ENCODE measurements at regions not wholly inside any gene's neighbourhood (a gene's known extent, or its start where the extent isn't known, plus 50 kb on each side); places are given as distances from the start of the nearest gene placed in this dataset.

DNA sequence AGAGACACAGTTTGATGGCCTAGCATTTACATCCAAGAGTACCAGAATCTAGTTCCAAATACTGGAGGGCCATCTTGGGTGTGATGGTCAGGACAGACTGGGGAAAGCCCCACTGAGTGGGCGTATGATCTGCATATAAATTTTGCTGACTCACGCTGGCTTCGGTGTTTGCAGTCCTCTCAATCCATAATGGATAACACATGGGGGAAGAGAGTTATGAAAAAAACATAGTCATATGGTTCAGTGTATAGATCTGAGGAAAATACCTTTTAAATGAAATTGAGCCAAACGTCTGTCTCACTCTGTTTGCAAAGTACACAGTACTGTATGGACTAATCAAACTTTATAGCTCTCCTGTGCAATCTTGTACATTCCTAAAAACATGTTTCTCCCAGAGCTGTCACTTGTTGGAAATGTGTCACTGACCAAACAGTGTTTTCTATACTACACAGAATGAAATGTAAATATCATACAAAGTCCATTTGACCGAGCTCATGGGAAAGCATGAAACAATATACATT lies 125.3 kb upstream of the THBS1 start:
- no peaks in the 10 kb centered on the region for H3K27me3 Mint-ChIP-seq (ENCODE audit: low read depth in 3 of 3)
- no peaks in the 10 kb centered on the region for H4K20me1 ChIP-seq (ENCODE audit: insufficient read depth, low read length)
- peak overlapping the region in 1 of 2 donors; percentile 94 for H3K27ac ChIP-seq (ENCODE audit: low read depth in 1 of 2, low read length in 2 of 2)
- no peak overlapping the region for H3K4me3 ChIP-seq (replicated peaks in 1 of 3; ENCODE audit: low read depth in 2 of 3, low read length in 3 of 3)
- WGBS (ENCODE audit: insufficient coverage): 100% methylated on average over 1 of the region's 5 CpGs
- H3K4me1 ChIP-seq (ENCODE audit: control insufficient read depth in 1 of 2, insufficient read depth in 2 of 2, low read length in 2 of 2): peaks cover 16 to 18% of the 10 kb centered on the region in 2 donors
- H3K27ac Mint-ChIP-seq: peak overlapping the region in 2 of 7 donors; percentile 92 to 94
- H3K4me3 Mint-ChIP-seq: no peak overlapping the region
- no peaks in the 10 kb centered on the region for H3K79me2 ChIP-seq (ENCODE audit: insufficient read depth, low read length)
- no peaks in the 10 kb centered on the region for H3K36me3 ChIP-seq (replicated peaks in 1 of 2; ENCODE audit: control insufficient read depth in 1 of 2, insufficient read depth in 2 of 2, low read length in 2 of 2)
- TF ChIP-seq, protein P1, sequence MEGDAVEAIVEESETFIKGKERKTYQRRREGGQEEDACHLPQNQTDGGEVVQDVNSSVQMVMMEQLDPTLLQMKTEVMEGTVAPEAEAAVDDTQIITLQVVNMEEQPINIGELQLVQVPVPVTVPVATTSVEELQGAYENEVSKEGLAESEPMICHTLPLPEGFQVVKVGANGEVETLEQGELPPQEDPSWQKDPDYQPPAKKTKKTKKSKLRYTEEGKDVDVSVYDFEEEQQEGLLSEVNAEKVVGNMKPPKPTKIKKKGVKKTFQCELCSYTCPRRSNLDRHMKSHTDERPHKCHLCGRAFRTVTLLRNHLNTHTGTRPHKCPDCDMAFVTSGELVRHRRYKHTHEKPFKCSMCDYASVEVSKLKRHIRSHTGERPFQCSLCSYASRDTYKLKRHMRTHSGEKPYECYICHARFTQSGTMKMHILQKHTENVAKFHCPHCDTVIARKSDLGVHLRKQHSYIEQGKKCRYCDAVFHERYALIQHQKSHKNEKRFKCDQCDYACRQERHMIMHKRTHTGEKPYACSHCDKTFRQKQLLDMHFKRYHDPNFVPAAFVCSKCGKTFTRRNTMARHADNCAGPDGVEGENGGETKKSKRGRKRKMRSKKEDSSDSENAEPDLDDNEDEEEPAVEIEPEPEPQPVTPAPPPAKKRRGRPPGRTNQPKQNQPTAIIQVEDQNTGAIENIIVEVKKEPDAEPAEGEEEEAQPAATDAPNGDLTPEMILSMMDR (IDR thresholded peaks at IDR 0.05): no peak
- no peak overlapping the region for H2AFZ ChIP-seq (ENCODE audit: insufficient read depth, low read depth, low read length, poor library complexity, severe bottlenecking)
- H3K36me3 Mint-ChIP-seq: peaks cover 0 to 4% of the 10 kb centered on the region in 2 donors
- peaks cover 22% of the 10 kb centered on the region for H3K4me1 Mint-ChIP-seq
- H3K9me3 Mint-ChIP-seq: peaks cover 0 to 3% (median 0%) of the 10 kb centered on the region in 7 donors
- no peak overlapping the region for H3K9ac ChIP-seq (ENCODE audit: insufficient read depth, low read length, poor library complexity, severe bottlenecking)
- peak in 1 of 3 donors; percentile 78 for DNase-seq
- no peak overlapping the region for H3K4me2 ChIP-seq (replicated peaks; ENCODE audit: extremely low read depth, low read length, poor library complexity, severe bottlenecking)
- H3K9me3 ChIP-seq (replicated peaks in 1 of 2; ENCODE audit: control insufficient read depth in 1 of 2, insufficient read depth in 1 of 2, low read length in 2 of 2): no peaks in the 10 kb centered on the region
- intact Hi-C loops (cut with micrococcal nuclease): no loop called here
- no peaks in the 10 kb centered on the region for H3K27me3 ChIP-seq (ENCODE audit: control insufficient read depth in 2 of 2, insufficient read depth in 2 of 2, low read length in 2 of 2)

DNA sequence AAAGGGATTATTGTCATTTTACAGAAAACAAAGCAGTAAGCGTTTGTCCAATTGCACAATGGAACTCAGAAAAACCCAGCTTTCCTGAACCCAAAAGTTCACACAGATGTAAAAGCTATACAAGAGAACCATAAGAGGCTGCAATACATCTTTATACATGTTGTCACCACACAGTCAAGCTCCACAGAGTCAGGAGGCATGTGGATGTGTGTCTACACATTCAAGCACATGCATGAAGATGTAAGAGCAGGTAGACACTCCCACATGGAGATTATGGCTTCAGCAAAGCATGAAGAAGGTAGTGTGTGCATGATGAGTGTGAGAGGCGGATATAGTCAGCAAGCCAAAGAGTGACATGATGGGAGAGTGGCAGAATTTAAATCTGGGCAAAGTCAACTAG lies 124.7 kb upstream of the THBS1 start:
- no peaks in the 10 kb centered on the region for H3K9me3 ChIP-seq (replicated peaks in 1 of 2; ENCODE audit: control insufficient read depth in 1 of 2, insufficient read depth in 1 of 2, low read length in 2 of 2)
- Mint-ChIP-seq H3K36me3 (peaks cover 0 to 4% of the 10 kb centered on the region in 2 donors), H3K27ac (no peak overlapping the region), H3K4me1 (peaks cover 25% of the 10 kb centered on the region), H3K9me3 (peaks cover 0 to 3% (median 0%) of the 10 kb centered on the region in 7 donors), H3K4me3 (no peak overlapping the region), H3K27me3 (ENCODE audit: low read depth in 3 of 3) (peaks cover 0 to 3% (median 0%) of the 10 kb centered on the region in 3 donors)
- H3K27ac ChIP-seq (ENCODE audit: low read depth in 1 of 2, low read length in 2 of 2): no peak overlapping the region
- no peaks in the 10 kb centered on the region for H4K20me1 ChIP-seq (ENCODE audit: insufficient read depth, low read length)
- no peak overlapping the region for H2AFZ ChIP-seq (ENCODE audit: insufficient read depth, low read depth, low read length, poor library complexity, severe bottlenecking)
- H3K36me3 ChIP-seq (replicated peaks in 1 of 2; ENCODE audit: control insufficient read depth in 1 of 2, insufficient read depth in 2 of 2, low read length in 2 of 2): no peaks in the 10 kb centered on the region
- WGBS (ENCODE audit: insufficient coverage): 100% methylated on average over 1 of the region's 2 CpGs
- no peak overlapping the region for H3K4me3 ChIP-seq (replicated peaks in 1 of 3; ENCODE audit: low read depth in 2 of 3, low read length in 3 of 3)
- H3K9ac ChIP-seq (ENCODE audit: insufficient read depth, low read length, poor library complexity, severe bottlenecking): no peak overlapping the region
- DNase-seq: no peak
- TF ChIP-seq, protein P1 (IDR thresholded peaks at IDR 0.05): no peak
- H3K79me2 ChIP-seq (ENCODE audit: insufficient read depth, low read length): no peaks in the 10 kb centered on the region
- intact Hi-C loops (cut with micrococcal nuclease): no loop called here
- H3K4me1 ChIP-seq (ENCODE audit: control insufficient read depth in 1 of 2, insufficient read depth in 2 of 2, low read length in 2 of 2): peaks cover 16 to 18% of the 10 kb centered on the region in 2 donors
- H3K27me3 ChIP-seq (ENCODE audit: control insufficient read depth in 2 of 2, insufficient read depth in 2 of 2, low read length in 2 of 2): no peaks in the 10 kb centered on the region
- no peak overlapping the region for H3K4me2 ChIP-seq (replicated peaks; ENCODE audit: extremely low read depth, low read length, poor library complexity, severe bottlenecking)
